HG02588 (cell line): ENCODE measurements at regions not wholly inside any gene's neighbourhood (a gene's known extent, or its start where the extent isn't known, plus 50 kb on each side); places are given as distances from the start of the nearest gene placed in this dataset.
"Not testable (repeated sequence)": the region's sequence is repeated elsewhere in the genome, so short reads cannot be mapped to it uniquely, and the experiment has no call there.

ENCODE experiments used
- ATAC-seq: cut with Tn5 transposase; IDR thresholded peaks from one replicate; pipeline ENCODE4 v1.9.1; 2021; ENCODE audit warnings: mild to moderate bottlenecking, moderate library complexity; ENCODE audit not compliant: unreplicated experiment

DNA sequence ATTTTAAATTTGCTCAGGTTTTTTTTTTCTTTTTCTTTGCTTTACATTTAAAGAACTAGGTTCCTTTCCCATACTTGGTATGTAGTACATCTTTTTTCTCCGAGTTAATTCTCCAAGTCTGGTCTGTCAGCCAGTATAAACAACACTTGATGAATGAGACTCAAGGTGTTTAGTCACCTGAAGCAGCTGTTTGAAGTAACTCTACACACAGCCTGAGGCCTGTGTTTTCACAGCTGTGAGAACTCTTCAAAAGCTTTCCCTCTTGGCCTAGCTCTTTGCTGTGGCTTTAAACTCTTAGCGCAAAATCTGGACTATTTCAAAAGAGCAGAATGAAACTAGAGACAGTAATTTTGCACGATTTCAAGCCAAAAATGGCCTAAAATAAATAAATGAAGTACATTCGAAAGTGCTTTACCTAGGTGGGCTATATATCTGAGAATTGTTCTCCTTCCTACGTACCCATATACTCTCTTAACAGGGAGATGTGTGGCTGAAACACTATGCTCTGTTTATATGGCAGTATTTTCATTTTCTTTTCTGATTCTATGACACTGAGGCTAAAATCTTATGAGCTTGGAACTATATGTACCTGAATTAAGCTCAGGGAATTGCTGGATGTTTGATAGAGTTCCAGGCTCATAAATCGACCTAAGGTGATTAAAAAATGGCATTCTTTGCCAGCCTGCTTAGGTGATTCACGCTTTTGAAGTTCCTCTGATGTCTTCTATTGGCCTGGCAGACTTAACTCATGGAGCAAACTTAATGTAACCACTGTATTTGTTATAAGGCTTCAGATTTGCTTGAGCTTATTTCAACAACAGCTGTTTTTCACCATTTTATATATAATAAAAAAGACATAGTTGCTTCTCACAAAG lies 1044.1 kb upstream of the ZEB2 start:
- no peak for ATAC-seq

DNA sequence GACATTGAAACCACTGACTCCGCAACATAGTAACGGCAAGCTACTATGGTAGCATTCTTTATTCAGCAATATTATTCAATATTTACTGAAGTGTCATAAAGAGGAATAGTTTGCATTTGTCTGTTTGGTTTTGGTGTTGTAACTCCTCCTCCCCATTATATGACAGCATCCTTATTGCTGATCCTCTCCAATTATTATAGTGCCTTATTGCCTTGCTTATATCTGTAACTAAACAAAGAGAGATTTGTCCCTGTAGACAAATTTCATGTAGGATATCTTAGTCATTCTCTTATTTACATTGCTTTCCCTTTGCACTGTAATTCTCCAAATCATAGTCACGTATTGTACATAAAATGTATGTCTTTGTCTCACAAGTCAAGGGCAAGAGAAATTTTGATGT lies 1041.2 kb upstream of the ZEB2 start:
- ATAC-seq: no peak

DNA sequence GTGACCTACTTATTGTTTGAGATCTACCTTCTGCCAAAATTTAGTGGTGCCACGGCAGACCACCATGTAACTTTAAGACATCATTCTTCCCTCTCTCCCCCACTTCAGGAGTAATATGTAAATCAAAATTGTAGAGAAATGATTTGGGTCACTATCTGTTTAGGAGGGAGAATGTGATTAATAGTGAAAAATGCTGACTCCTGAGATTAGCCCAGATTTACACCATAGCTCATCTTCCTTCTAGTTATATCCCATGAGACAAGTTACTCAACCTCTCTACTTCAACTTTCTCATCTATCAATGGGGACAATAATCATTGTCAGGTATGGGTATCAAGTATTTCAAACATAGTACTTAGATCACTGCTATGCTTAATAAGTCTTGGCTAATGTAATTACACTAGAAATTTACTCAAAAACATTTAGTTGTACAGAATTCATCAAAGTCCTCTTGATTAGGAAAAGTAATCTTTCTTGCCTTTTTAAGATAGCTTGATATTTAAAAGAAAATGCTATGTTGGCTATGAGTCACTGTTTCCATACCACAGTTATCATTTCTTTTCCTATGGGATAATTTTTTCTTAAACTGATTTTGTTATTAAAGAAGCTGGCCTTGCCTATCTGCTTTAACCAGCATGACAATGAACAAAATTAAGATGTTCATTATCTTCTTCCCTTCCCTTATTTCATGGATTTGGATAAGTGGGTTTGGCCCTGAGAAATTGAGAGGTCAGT lies 1038.9 kb upstream of the ZEB2 start:
- no peak for ATAC-seq

DNA sequence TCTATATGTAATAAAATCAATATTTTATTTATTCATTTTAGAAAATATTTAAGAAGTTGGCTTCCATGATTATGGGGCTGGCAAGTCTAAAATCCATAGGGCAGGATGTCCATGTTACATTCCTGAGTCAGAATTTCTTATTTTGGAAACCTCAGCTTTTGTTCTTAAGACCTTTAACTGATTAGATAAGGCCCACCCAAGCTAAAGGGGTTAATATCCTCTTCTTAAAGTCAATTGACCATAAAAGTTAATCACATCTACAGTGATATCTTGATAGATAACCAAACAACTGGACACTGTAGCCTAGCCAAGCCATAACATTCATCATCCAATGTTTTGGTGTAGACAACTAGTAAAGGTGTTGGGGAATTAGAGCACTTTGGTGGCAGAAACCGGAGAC lies 1035.4 kb upstream of the ZEB2 start:
- no peak for ATAC-seq

DNA sequence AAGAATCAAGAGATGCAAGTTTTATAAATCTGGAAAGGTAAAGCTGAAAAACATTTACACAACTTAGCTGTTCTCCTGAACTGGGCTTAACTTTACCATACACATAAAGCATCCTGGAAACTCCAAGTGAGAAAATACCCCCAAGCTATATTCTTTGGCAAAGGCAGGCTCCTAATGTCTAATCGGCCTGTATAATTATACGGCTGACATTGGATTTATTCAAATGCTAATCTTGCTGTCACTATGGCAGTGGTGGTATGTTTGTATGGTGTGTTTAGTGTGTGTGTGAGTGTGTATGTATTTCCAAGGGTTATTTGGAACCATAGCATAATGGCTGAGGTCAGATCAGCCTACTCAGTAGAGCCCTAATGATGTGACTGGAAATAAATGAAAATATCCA lies 1031.8 kb upstream of the ZEB2 start:
- no peak for ATAC-seq

DNA sequence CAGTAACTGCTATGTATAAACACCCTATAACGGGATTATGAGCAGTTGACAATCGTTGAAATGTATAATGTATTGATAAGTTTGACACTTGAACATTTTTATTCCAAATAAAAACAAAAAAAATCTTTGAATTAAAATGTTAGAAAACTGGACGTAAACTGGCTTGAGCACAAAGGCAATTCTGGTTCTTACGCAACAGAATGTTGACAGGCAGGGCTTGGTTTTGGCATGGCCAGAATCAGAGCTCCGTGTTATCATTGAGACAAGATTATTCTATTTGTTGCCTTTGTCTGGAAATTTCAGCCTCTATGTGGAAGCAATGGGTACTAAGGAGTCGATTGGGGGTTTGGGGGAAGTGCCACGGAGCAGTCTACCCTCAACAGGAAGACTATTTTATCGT lies 1028.6 kb upstream of the ZEB2 start:
- no peak for ATAC-seq

DNA sequence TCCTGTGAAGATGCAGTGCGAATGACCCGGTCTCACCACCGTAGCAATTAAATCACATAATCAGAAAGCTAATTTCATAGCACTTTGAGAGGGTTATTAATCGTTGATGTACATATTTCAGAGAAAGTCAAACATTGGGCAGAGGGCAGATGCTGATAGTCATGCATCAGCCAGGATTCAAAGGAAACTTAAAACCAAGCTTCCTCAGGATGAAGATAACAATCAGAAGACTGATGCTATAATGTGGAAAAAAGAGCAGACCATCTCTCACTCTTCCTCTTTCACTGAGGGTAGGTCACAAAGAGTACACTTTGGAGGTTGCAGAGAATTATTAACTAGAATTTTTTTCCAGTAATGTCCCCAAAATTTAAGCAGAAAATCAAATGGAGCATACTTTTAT lies 1027.7 kb upstream of the ZEB2 start:
- ATAC-seq: no peak

DNA sequence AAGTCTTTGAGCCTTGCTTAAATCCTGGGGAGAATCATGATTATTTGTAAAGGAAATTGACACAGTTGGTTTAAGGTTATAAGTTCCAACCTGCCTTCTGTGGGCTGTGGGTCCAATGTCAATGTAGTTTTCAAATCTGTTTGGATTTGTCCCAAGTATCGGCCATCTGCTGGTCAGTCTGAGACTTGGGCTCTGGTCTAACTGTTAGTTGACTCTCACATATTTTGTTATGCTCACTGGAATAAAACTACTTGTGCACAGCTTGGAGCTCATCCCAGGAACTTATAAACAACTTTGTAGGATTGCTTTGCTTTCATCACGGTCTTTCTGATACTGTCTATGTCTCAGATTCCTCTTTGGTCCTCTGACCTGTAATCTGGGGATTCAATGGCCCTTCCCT lies 1026.2 kb upstream of the ZEB2 start:
- ATAC-seq: no peak

DNA sequence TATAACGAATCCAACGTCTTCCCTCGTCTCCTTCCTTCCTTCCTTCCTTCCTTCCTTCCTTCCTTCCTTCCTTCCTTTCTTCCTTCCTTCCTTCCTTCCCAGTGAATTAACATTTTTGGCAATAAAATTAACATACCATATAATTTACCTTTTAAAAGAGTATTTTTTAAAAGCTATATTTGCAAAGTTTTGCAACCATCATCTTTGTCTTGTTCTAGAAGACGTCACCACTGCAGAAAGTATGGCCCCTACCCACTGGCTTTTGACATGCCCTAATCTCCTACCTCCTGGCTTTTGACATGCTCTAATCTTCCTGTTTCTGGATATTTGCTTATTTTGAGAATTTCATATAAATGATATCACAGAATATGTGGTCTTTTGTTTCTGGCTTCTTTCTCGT lies 1023.9 kb upstream of the ZEB2 start:
- no peak for ATAC-seq

DNA sequence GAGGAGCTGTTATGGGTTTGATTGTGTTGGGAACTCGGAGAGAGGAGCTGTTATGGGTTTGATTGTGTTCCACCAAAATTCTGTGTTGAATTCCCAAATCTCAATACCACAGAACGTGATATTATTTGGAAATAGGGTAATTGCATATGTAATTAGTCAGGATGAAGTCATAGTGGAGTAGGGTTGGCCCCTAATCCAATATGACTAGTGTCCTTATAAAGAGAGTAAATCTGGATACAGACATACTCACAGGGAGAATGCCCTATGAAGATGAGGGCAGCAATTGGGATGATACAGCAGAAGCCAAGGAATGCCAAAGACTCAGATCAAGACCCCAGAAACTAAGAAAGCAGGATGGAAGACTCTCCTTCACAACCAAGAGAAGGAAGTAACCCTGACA lies 1023.2 kb upstream of the ZEB2 start:
- ATAC-seq: no peak

DNA sequence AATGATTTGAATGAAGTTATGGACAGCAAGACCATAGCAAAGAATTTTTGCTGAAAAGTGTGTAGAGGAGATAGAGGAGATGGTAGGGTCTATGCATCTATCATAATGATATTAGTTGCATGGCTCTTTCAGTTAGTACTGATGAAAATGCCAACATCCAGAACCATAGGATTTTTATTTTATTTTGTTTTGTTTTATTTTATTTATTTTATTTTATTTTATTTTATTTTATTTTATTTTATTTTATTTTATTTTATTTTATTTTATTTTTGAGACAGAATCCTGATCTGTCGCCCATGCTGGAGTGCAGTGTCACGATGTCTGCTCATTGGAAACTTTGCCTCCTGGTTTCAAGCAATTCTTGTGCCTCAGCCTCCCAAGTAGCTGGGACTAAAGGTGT lies 1021.1 kb upstream of the ZEB2 start:
- no peak for ATAC-seq

DNA sequence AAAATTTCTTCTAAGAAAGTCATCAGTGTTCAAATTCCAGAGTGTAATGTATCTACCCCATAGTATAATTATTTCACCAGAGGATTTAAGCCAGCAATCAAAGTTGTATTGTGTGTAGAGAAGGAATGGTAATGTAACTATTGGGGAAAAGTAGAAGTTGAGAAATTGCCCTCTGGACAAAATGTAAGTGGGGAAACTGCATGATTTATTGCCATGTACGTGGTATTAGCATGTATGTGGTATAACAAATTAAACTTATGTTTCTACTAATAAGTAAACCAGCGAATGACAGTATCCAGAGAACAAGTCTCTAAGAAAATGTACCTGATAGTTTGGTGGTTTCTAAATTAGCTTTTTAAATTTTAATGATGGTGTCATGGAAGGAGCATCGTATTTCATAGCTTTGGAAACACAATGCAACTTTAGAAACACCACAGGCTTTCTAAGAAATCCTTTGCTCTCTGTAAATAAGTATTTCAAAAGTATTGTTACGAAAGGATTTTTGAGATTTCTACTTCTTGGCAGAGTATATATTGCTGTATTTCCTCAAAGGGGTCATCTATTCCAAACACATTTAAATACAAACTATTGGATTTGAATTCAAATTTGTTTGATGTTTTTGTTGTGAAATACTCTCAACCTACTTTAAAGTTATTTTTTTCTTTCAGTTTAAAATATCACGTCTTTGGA lies 1018.9 kb upstream of the ZEB2 start:
- ATAC-seq: no peak

DNA sequence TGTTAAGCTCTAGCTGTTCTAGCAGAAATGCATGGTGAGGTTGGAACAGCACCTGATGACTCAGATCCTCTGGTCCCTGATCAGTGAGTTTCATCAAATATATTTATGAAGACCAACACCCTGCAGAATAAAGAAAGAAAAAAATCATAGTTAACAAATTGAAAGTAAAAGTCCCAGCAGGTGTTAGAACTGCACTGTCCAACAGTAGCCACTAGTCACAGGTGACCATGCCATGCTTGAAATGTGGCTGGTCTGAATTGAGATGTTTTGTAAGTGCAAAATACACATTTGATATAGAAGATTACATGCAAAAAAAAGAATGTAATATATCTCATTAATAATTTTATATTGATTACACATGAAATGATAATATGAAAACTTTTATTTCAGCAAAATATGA lies 1010.7 kb upstream of the ZEB2 start:
- no peak for ATAC-seq

DNA sequence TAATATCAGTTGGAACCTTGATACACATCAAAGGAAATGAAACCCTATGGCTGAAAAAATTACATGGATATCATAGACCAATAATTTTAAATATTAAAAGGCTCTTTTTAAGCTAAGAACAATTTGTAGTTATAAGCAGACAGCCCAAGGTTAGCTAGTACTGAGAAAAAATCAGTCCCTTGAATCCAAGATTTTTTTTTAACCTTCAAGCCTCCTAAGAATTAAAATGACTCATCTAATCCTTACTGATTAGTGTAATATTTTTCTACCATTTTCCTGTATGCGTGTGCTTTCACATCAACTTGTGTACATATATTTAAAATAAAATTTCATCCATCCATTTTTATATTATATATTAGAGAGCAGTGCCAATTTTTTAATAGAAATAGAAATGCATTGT lies 1004.9 kb upstream of the ZEB2 start:
- ATAC-seq: no peak

DNA sequence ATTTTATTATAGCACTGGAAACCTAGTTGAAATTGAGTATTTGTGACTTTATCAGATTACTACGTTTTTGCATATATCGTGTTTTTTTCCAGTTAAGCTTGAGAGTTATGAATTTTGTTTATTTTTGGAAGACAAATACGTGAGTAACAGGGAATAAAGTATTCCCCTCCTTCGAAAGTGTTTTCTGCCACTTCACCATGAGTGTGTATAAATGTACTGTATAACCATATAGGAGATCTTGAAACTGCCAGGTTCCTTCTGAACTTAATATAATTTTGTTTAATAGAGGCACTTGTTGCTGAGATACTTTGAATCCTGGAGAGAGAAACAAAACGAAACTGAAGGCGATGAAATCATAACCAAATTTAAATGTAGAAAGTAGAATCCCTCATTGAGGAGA lies 1004.4 kb upstream of the ZEB2 start:
- no peak for ATAC-seq

DNA sequence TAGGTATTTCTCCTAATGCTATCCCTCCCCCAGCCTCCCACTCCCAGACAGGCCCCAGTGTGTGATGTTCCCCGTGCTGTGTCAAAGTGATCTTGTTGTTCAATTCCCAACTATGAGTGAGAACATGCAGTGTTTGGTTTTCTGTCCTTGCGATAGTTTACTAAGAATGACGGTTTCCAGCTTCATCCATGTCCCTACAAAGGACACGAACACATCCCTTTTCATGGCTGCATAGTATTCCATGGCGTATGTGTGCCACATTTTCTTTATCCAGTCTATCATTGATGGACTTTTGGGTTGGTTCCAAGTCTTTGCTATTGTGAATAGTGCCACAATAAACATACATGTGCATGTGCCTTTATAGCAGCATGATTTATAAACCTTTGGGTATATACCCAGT lies 999.3 kb upstream of the ZEB2 start:
- ATAC-seq: not testable (repeated sequence)

DNA sequence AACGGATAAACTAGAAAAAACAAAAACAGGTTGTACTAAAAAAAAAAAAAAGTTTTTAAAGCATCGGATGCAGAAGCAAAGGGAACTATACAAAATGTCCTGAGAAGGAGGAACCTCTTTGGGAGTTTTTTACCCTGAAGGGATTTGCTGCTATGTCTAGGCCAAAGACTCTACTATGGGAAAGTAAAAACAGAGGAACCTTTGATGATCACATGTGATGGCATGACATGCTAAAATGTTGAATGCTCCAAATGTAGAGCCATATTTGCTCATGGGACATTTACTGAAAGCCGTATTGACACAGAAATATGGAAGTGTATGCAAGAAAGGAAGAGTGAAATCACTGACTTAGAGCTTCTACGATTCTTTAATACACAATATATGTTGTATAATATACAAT lies 992.0 kb upstream of the ZEB2 start:
- no peak for ATAC-seq

DNA sequence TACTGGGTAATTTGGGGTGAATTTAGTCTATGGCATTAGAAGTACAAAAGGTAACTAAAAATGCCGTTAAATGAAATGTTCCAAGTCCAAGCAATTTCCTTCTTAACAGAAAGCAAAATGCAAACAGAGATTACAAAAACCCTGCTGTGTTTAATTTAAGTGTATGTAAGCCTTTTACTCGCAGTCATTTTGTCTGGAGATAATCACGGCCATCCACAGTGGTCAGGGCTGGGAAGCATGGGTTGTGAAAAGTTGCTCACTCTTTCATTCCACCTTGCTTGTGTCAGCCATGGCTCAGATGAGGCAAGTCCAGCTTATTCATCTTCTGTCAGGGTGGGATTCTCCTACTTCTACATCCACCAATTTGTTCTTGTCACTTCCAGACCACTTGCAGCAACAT lies 983.6 kb upstream of the ZEB2 start:
- no peak for ATAC-seq

DNA sequence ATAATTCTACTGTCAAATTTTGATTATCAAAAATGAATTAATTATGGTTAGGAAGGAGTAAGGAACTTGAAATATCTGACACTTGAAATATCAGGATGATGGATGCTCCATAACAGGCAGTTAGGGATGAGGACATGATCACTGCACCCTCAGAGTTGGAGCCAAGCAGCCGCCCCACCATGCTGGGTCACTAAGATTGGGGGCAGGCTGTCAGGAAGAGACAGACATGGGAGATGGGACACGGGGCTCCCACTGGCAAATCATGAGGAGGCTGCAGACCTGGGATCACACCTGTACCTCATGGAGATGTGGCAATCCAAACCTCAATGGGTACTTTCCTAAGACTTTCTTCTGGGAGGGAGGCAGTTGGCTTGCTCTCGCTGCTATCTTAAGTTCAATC lies 982.0 kb upstream of the ZEB2 start:
- ATAC-seq: no peak

DNA sequence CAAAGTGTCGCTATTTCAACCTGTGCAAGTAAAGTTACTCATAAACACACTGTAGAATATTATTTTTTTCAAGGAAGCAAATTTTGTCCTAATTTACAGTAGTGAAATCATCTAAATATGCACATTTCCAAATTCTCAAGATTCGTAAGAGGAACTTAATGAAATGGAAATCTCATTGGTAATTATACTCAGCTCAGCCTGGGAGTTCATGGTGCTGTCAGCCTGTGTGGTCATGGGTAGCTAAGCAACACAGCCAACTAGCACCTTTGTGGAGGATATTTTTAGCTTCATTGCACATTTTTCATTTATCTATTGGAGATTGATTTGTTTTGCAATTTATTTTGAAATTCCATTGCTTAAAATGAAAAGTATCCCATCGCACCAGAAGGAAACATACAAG lies 975.7 kb upstream of the ZEB2 start:
- ATAC-seq: no peak

DNA sequence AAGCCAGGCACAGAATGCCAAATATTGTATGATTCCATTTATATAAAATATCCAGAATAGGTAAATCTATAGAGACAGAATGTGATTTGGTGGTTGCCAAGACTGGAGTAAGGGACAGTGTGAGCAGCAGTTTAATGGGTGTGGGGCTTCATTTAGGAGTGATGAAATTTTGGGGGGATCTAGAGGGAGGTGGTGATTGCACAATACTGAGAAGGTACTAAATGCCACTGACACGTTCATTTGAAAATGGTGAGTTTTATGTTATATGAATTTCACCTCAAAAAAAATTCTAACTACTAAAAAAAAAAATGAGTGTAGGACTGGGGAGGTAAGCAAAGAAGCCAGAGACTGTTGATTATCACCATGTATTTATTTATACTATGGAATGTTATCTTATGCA lies 974.5 kb upstream of the ZEB2 start:
- no peak for ATAC-seq

DNA sequence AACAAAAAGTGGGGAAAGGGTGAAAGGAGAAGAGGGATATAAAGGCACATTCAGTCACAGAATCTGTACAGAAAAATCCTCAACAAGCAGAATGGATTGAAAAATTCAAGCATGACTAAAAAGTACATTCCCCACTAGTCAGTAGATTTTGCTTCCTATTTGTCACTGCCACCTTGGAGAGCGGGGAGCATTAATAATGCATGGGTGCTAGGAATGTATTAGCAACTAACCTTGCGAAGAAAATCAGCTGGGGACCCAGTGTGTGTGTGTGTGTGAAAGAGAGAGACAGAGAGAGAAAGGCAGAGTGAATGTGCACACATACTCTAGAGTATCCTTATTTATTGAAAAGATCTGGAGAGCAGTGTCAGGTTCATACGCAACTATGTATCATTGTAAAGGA lies 968.7 kb upstream of the ZEB2 start:
- no peak for ATAC-seq
